ENCODE measurements at regions not wholly inside any gene's neighbourhood (a gene's known extent, or its start where the extent isn't known, plus 50 kb on each side); places are given as distances from the start of the nearest gene placed in this dataset.

DNA sequence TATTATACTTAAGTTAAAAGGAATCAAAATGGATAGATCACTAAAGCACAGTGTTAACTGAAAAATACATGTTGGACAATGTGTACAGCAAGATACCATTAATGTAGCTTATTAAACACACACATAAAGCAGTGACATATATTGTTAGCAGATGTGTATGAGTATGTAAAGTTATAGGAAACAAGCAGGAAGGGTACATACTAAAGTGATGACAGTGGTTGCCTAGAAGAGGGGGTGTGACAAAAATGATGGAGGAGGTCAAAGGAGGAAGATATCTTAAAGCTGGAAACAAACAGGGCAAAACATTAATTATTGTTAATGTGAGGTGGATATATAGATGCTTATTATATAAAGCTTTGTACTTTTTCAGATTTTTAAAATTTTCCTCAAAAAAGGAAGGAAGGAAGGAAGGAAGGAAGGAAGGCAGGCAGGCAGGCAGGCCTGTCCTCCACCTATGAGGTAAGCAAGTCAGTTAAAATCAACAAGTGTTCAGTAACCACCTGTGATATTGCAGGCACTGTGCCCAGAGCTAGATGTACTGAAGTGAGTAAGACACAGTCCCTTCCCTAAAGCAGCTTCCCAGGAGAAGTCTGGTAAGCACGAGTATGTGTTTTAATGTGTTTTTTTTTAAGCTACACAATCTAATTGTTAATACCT, 252.9 kb upstream of the NR5A2 start:
- TF ChIP-seq, protein P1, sequence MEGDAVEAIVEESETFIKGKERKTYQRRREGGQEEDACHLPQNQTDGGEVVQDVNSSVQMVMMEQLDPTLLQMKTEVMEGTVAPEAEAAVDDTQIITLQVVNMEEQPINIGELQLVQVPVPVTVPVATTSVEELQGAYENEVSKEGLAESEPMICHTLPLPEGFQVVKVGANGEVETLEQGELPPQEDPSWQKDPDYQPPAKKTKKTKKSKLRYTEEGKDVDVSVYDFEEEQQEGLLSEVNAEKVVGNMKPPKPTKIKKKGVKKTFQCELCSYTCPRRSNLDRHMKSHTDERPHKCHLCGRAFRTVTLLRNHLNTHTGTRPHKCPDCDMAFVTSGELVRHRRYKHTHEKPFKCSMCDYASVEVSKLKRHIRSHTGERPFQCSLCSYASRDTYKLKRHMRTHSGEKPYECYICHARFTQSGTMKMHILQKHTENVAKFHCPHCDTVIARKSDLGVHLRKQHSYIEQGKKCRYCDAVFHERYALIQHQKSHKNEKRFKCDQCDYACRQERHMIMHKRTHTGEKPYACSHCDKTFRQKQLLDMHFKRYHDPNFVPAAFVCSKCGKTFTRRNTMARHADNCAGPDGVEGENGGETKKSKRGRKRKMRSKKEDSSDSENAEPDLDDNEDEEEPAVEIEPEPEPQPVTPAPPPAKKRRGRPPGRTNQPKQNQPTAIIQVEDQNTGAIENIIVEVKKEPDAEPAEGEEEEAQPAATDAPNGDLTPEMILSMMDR (conservative IDR thresholded peaks at IDR 0.05; ENCODE audit: low read depth, low read length): no peak
- no peak overlapping the region for H2AFZ ChIP-seq (ENCODE audit: low read depth)
- no peaks in the 10 kb centered on the region for H3K27me3 ChIP-seq (ENCODE audit: insufficient read depth, low read depth)
- H3K79me2 ChIP-seq (ENCODE audit: insufficient read depth, low read depth): no peaks in the 10 kb centered on the region
- H3K4me2 ChIP-seq: no peak overlapping the region
- no peak overlapping the region for H3K9ac ChIP-seq
- no peak overlapping the region for H3K27ac ChIP-seq
- H3K4me1 ChIP-seq (ENCODE audit: low read depth, poor library complexity, severe bottlenecking): no peaks in the 10 kb centered on the region
- H3K36me3 ChIP-seq (ENCODE audit: insufficient read depth): no peaks in the 10 kb centered on the region
- no peaks in the 10 kb centered on the region for H4K20me1 ChIP-seq (ENCODE audit: insufficient read depth)
- H3K4me3 ChIP-seq (IDR thresholded peaks at IDR 0.05; ENCODE audit: insufficient read depth, low read depth, low read length): no peak overlapping the region

DNA sequence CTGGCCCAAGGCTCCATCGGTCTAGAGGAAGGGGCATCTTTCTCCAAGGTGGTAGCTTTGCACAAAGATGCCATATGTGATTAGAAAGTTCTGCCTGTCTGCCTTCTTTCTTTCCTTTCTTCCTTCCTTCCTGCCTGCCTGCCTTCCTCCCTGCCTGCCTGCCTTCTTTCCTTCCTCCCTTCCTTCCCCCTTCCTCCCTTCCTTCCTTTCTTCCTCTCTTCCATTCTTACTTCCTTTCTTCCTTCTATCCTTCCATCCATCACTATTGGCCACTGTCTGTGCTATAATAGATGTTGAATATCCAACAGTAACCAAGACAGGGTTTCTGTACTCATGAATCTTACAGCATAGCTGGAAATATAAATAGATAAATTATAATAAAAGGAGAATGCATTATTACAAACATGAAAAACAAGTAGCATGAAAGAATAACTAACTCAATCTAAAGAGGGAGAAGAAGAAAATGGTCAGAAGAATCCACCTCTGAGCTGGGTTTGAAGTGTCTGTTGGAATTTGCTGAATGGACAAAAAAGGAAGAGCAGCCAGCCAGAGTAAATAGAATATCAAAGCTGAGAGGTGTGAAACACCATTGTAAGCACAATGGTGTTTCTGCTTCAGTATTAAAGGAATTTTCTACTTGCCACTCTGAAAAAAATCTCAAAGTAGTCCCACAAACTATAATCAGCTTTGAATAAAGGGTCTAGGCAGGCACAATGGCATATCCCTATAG, 250.6 kb upstream of the NR5A2 start:
- Histone ChIP-seq H3K79me2 (ENCODE audit: insufficient read depth, low read depth) (no peaks in the 10 kb centered on the region), H3K4me1 (ENCODE audit: low read depth, poor library complexity, severe bottlenecking) (no peaks in the 10 kb centered on the region), H3K4me3 (IDR thresholded peaks at IDR 0.05; ENCODE audit: insufficient read depth, low read depth, low read length) (no peak overlapping the region), H3K4me2 (no peak overlapping the region), H3K36me3 (ENCODE audit: insufficient read depth) (no peaks in the 10 kb centered on the region), H4K20me1 (ENCODE audit: insufficient read depth) (no peaks in the 10 kb centered on the region), H3K27me3 (ENCODE audit: insufficient read depth, low read depth) (no peaks in the 10 kb centered on the region), H3K27ac (no peak overlapping the region), H3K9ac (no peak overlapping the region), H2AFZ (ENCODE audit: low read depth) (no peak overlapping the region)
- TF ChIP-seq, protein P1 (conservative IDR thresholded peaks at IDR 0.05; ENCODE audit: low read depth, low read length): no peak

DNA sequence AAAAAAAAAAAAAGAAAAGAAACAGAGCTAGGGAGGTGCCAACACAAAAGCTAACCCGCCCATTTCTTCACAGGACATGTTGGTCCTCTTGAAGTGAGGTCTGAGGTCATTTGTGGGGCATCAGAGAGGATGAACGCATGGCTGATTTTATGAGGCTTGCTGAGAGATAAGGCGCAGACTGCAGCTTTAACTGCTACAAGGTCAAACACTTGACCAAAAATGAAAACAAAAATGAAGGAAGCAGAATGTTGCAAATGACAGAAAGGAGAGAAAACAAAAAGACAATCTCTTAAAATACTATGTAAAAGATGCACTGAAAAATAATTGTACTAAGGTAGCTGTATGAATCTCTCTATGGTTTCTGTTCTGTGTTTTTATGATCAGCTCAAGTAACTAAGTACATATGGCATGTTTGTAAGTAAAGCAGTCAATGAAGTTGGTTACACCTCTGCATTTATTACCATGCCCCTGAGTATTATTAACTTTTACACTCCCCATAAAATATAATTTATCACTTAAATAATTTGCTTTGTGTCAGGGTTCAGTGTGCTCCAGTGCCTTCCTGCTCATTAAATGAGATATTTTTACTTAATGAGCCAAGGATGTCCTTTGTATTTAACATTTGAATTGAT, 249.1 kb upstream of the NR5A2 start:
- Histone ChIP-seq H3K27me3 (ENCODE audit: insufficient read depth, low read depth) (no peaks in the 10 kb centered on the region), H3K4me2 (no peak overlapping the region), H3K9ac (no peak overlapping the region), H3K79me2 (ENCODE audit: insufficient read depth, low read depth) (no peaks in the 10 kb centered on the region), H4K20me1 (ENCODE audit: insufficient read depth) (no peaks in the 10 kb centered on the region), H3K36me3 (ENCODE audit: insufficient read depth) (no peaks in the 10 kb centered on the region), H2AFZ (ENCODE audit: low read depth) (no peak overlapping the region), H3K27ac (no peak overlapping the region), H3K4me3 (IDR thresholded peaks at IDR 0.05; ENCODE audit: insufficient read depth, low read depth, low read length) (no peak overlapping the region), H3K4me1 (ENCODE audit: low read depth, poor library complexity, severe bottlenecking) (no peaks in the 10 kb centered on the region)
- TF ChIP-seq, protein P1 (conservative IDR thresholded peaks at IDR 0.05; ENCODE audit: low read depth, low read length): no peak

DNA sequence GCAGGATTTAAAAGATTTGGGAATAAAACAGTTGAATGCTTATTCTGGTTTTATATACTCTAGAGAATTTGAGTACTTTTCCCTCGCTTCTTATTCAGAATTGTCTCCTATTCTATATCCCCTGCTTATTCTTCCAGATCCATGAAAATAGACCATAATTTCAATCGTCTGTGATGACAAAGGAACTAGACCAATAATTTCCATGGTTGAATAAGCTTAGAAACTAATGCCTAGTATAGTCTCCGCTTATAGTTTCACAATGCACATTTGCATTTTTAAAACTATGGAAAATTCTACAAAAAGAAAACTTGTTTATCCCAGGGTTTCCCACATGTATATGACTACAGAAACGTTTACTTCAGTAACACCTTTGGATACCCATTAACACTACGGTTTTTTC, 247.4 kb upstream of the NR5A2 start:
- H3K4me1 ChIP-seq (ENCODE audit: low read depth, poor library complexity, severe bottlenecking): no peaks in the 10 kb centered on the region
- TF ChIP-seq, protein P1 (conservative IDR thresholded peaks at IDR 0.05; ENCODE audit: low read depth, low read length): no peak
- H2AFZ ChIP-seq (ENCODE audit: low read depth): no peak overlapping the region
- H4K20me1 ChIP-seq (ENCODE audit: insufficient read depth): no peaks in the 10 kb centered on the region
- no peak overlapping the region for H3K4me2 ChIP-seq
- no peaks in the 10 kb centered on the region for H3K36me3 ChIP-seq (ENCODE audit: insufficient read depth)
- H3K27me3 ChIP-seq (ENCODE audit: insufficient read depth, low read depth): no peaks in the 10 kb centered on the region
- no peaks in the 10 kb centered on the region for H3K79me2 ChIP-seq (ENCODE audit: insufficient read depth, low read depth)
- H3K27ac ChIP-seq: no peak overlapping the region
- H3K9ac ChIP-seq: no peak overlapping the region
- no peak overlapping the region for H3K4me3 ChIP-seq (IDR thresholded peaks at IDR 0.05; ENCODE audit: insufficient read depth, low read depth, low read length)
